ENCODE measurements at regions not wholly inside any gene's neighbourhood (a gene's known extent, or its start where the extent isn't known, plus 50 kb on each side); places are given as distances from the start of the nearest gene placed in this dataset.
A peak's percentile ranks its signal among the peaks of the same experiment; 100 is the strongest.
"Not testable (repeated sequence)": the region's sequence is repeated elsewhere in the genome, so short reads cannot be mapped to it uniquely, and the experiment has no call there.

- H4K20me1 ChIP-seq (replicated peaks; ENCODE audit: insufficient read depth) = no peaks in the 10 kb centered on the region
- H3K27me3 Mint-ChIP-seq (ENCODE audit: insufficient read depth, low read depth, poor library complexity) = peaks cover 5% of the 10 kb centered on the region
Observed at GRCh38 chrX:912677-913076, 282.1 kb downstream of the SHOX start.

GRCh38 chrX:909068-909467 lies 278.5 kb downstream of the SHOX start:
- not testable (repeated sequence) for ATAC-seq; H3K4me2 ChIP-seq; H3K27me3 ChIP-seq (ENCODE audit: insufficient read depth); H3K36me3 ChIP-seq (ENCODE audit: insufficient read depth); H4K20me1 ChIP-seq (replicated peaks; ENCODE audit: insufficient read depth); DNase-seq (ENCODE audit: low spot score); H3K79me2 ChIP-seq (replicated peaks; ENCODE audit: insufficient read depth); H3F3A ChIP-seq (replicated peaks; ENCODE audit: low read depth); H3K4me1 ChIP-seq (ENCODE audit: insufficient read depth); H3K4me3 ChIP-seq; H2AFZ ChIP-seq; H3K4me1 Mint-ChIP-seq; H3K27me3 Mint-ChIP-seq (ENCODE audit: insufficient read depth, low read depth, poor library complexity); H3K27ac ChIP-seq (ENCODE audit: low read depth); H3K9me2 ChIP-seq (ENCODE audit: insufficient read depth); H3K4me3 Mint-ChIP-seq; H3K27ac Mint-ChIP-seq
- peaks cover 16% of the 10 kb centered on the region for H3K36me3 Mint-ChIP-seq (ENCODE audit: low read depth)
- H3K9me3 Mint-ChIP-seq = peaks cover 89% of the 10 kb centered on the region

More at GRCh38 chrX:912677-913076, 282.1 kb downstream of the SHOX start:
- H3K9me2 ChIP-seq (ENCODE audit: insufficient read depth) = no peaks in the 10 kb centered on the region
- Mint-ChIP-seq H3K4me1 (no peaks in the 10 kb centered on the region), H3K27ac (no peak overlapping the region), H3K9me3 (peaks cover 88% of the 10 kb centered on the region), H3K4me3 (no peak overlapping the region), H3K36me3 (ENCODE audit: low read depth) (peaks cover 11% of the 10 kb centered on the region)
- ATAC-seq (no peak), DNase-seq (ENCODE audit: low spot score) (no peak)
- H3K36me3 ChIP-seq (ENCODE audit: insufficient read depth) = no peaks in the 10 kb centered on the region
- H3K79me2 ChIP-seq (replicated peaks; ENCODE audit: insufficient read depth) = no peaks in the 10 kb centered on the region
- no peaks in the 10 kb centered on the region for H3F3A ChIP-seq (replicated peaks; ENCODE audit: low read depth)
- H3K4me2 ChIP-seq = no peak overlapping the region
- H2AFZ ChIP-seq = 0 out of 2 replicates have a peak overlapping the region, but pooled peaks have one; percentile 28
- H3K4me3 ChIP-seq = no peak overlapping the region
- H3K27me3 ChIP-seq (ENCODE audit: insufficient read depth) = no peaks in the 10 kb centered on the region
- no peak overlapping the region for H3K27ac ChIP-seq (ENCODE audit: low read depth)
- TF ChIP-seq, protein P1, sequence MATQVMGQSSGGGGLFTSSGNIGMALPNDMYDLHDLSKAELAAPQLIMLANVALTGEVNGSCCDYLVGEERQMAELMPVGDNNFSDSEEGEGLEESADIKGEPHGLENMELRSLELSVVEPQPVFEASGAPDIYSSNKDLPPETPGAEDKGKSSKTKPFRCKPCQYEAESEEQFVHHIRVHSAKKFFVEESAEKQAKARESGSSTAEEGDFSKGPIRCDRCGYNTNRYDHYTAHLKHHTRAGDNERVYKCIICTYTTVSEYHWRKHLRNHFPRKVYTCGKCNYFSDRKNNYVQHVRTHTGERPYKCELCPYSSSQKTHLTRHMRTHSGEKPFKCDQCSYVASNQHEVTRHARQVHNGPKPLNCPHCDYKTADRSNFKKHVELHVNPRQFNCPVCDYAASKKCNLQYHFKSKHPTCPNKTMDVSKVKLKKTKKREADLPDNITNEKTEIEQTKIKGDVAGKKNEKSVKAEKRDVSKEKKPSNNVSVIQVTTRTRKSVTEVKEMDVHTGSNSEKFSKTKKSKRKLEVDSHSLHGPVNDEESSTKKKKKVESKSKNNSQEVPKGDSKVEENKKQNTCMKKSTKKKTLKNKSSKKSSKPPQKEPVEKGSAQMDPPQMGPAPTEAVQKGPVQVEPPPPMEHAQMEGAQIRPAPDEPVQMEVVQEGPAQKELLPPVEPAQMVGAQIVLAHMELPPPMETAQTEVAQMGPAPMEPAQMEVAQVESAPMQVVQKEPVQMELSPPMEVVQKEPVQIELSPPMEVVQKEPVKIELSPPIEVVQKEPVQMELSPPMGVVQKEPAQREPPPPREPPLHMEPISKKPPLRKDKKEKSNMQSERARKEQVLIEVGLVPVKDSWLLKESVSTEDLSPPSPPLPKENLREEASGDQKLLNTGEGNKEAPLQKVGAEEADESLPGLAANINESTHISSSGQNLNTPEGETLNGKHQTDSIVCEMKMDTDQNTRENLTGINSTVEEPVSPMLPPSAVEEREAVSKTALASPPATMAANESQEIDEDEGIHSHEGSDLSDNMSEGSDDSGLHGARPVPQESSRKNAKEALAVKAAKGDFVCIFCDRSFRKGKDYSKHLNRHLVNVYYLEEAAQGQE (IDR thresholded peaks at IDR 0.05; ENCODE audit: unreplicated experiment) = no peak
- TF ChIP-seq, protein P2, sequence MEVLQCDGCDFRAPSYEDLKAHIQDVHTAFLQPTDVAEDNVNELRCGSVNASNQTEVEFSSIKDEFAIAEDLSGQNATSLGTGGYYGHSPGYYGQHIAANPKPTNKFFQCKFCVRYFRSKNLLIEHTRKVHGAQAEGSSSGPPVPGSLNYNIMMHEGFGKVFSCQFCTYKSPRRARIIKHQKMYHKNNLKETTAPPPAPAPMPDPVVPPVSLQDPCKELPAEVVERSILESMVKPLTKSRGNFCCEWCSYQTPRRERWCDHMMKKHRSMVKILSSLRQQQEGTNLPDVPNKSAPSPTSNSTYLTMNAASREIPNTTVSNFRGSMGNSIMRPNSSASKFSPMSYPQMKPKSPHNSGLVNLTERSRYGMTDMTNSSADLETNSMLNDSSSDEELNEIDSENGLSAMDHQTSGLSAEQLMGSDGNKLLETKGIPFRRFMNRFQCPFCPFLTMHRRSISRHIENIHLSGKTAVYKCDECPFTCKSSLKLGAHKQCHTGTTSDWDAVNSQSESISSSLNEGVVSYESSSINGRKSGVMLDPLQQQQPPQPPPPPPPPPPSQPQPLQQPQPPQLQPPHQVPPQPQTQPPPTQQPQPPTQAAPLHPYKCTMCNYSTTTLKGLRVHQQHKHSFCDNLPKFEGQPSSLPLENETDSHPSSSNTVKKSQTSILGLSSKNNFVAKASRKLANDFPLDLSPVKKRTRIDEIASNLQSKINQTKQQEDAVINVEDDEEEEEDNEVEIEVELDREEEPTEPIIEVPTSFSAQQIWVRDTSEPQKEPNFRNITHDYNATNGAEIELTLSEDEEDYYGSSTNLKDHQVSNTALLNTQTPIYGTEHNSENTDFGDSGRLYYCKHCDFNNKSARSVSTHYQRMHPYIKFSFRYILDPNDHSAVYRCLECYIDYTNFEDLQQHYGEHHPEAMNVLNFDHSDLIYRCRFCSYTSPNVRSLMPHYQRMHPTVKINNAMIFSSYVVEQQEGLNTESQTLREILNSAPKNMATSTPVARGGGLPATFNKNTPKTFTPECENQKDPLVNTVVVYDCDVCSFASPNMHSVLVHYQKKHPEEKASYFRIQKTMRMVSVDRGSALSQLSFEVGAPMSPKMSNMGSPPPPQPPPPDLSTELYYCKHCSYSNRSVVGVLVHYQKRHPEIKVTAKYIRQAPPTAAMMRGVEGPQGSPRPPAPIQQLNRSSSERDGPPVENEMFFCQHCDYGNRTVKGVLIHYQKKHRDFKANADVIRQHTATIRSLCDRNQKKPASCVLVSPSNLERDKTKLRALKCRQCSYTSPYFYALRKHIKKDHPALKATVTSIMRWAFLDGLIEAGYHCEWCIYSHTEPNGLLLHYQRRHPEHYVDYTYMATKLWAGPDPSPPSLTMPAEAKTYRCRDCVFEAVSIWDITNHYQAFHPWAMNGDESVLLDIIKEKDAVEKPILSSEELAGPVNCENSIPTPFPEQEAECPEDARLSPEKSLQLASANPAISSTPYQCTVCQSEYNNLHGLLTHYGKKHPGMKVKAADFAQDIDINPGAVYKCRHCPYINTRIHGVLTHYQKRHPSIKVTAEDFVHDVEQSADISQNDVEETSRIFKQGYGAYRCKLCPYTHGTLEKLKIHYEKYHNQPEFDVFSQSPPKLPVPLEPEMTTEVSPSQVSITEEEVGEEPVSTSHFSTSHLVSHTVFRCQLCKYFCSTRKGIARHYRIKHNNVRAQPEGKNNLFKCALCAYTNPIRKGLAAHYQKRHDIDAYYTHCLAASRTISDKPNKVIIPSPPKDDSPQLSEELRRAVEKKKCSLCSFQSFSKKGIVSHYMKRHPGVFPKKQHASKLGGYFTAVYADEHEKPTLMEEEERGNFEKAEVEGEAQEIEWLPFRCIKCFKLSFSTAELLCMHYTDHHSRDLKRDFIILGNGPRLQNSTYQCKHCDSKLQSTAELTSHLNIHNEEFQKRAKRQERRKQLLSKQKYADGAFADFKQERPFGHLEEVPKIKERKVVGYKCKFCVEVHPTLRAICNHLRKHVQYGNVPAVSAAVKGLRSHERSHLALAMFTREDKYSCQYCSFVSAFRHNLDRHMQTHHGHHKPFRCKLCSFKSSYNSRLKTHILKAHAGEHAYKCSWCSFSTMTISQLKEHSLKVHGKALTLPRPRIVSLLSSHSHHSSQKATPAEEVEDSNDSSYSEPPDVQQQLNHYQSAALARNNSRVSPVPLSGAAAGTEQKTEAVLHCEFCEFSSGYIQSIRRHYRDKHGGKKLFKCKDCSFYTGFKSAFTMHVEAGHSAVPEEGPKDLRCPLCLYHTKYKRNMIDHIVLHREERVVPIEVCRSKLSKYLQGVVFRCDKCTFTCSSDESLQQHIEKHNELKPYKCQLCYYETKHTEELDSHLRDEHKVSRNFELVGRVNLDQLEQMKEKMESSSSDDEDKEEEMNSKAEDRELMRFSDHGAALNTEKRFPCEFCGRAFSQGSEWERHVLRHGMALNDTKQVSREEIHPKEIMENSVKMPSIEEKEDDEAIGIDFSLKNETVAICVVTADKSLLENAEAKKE (CRISPR knock-in tag; IDR thresholded peaks at IDR 0.05) = no peak
- no peak for TF ChIP-seq ZNF331 (CRISPR knock-in tag; IDR thresholded peaks at IDR 0.05; ENCODE audit: low read depth)
- TF ChIP-seq CREB1 (CRISPR knock-in tag; IDR thresholded peaks at IDR 0.05; ENCODE audit: low read depth) = no peak
- no peak for TF ChIP-seq ZNF114 (CRISPR knock-in tag; IDR thresholded peaks at IDR 0.05)
- no peak for TF ChIP-seq NANOG (IDR thresholded peaks at IDR 0.05; ENCODE audit: borderline replicate concordance)
- no peaks in the 10 kb centered on the region for H3K4me1 ChIP-seq (ENCODE audit: insufficient read depth)

All from GM23338 (cell line).